ENCODE measurements at regions not wholly inside any gene's neighbourhood (a gene's known extent, or its start where the extent isn't known, plus 50 kb on each side); places are given as distances from the start of the nearest gene placed in this dataset.

- no peaks in the 10 kb centered on the region for H3K4me1 ChIP-seq (ENCODE audit: insufficient read depth, low read length, severe bottlenecking)
- H3F3A ChIP-seq (ENCODE audit: insufficient read depth, low read length): no peaks in the 10 kb centered on the region
- no peak overlapping the region for H3K4me3 ChIP-seq (ENCODE audit: low read depth, low read length, poor library complexity, severe bottlenecking)
- no peaks in the 10 kb centered on the region for H3K79me2 ChIP-seq (ENCODE audit: insufficient read depth, low read length)
- H3K4me2 ChIP-seq (ENCODE audit: low read length): no peak overlapping the region
- H3K9me3 ChIP-seq (ENCODE audit: low read length): no peaks in the 10 kb centered on the region
- H3K9ac ChIP-seq (ENCODE audit: low read length): no peak overlapping the region
- H3K9me2 ChIP-seq (ENCODE audit: low read depth, low read length): no peaks in the 10 kb centered on the region
- no peaks in the 10 kb centered on the region for H3K36me3 ChIP-seq (ENCODE audit: insufficient read depth, low read length)
- H4K20me1 ChIP-seq (ENCODE audit: insufficient read depth, low read length): no peaks in the 10 kb centered on the region
- H3K27ac ChIP-seq (ENCODE audit: low read depth, low read length, poor library complexity, severe bottlenecking): no peak overlapping the region
- no peak overlapping the region for H2AFZ ChIP-seq (ENCODE audit: low read length)
- no peaks in the 10 kb centered on the region for H3K27me3 ChIP-seq (ENCODE audit: insufficient read depth, low read length)
- TF ChIP-seq, protein P1, sequence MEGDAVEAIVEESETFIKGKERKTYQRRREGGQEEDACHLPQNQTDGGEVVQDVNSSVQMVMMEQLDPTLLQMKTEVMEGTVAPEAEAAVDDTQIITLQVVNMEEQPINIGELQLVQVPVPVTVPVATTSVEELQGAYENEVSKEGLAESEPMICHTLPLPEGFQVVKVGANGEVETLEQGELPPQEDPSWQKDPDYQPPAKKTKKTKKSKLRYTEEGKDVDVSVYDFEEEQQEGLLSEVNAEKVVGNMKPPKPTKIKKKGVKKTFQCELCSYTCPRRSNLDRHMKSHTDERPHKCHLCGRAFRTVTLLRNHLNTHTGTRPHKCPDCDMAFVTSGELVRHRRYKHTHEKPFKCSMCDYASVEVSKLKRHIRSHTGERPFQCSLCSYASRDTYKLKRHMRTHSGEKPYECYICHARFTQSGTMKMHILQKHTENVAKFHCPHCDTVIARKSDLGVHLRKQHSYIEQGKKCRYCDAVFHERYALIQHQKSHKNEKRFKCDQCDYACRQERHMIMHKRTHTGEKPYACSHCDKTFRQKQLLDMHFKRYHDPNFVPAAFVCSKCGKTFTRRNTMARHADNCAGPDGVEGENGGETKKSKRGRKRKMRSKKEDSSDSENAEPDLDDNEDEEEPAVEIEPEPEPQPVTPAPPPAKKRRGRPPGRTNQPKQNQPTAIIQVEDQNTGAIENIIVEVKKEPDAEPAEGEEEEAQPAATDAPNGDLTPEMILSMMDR (IDR thresholded peaks at IDR 0.05; ENCODE audit: low read length): no peak
- TF ChIP-seq EZH2 (IDR thresholded peaks at IDR 0.05; ENCODE audit: borderline replicate concordance, low read length): no peak
Observed at GRCh38 chr6:85089255-85089654, 324.9 kb upstream of the TBX18 start.

GRCh38 chr6:85085875-85086274 lies 321.5 kb upstream of the TBX18 start:
- no peak overlapping the region for H3K9ac ChIP-seq (ENCODE audit: low read length)
- no peaks in the 10 kb centered on the region for H3K79me2 ChIP-seq (ENCODE audit: insufficient read depth, low read length)
- no peak overlapping the region for H2AFZ ChIP-seq (ENCODE audit: low read length)
- no peaks in the 10 kb centered on the region for H3F3A ChIP-seq (ENCODE audit: insufficient read depth, low read length)
- no peak overlapping the region for H3K4me3 ChIP-seq (ENCODE audit: low read depth, low read length, poor library complexity, severe bottlenecking)
- H4K20me1 ChIP-seq (ENCODE audit: insufficient read depth, low read length): no peaks in the 10 kb centered on the region
- TF ChIP-seq, protein P1 (IDR thresholded peaks at IDR 0.05; ENCODE audit: low read length): no peak
- no peak for TF ChIP-seq EZH2 (IDR thresholded peaks at IDR 0.05; ENCODE audit: borderline replicate concordance, low read length)
- no peaks in the 10 kb centered on the region for H3K4me1 ChIP-seq (ENCODE audit: insufficient read depth, low read length, severe bottlenecking)
- no peaks in the 10 kb centered on the region for H3K9me3 ChIP-seq (ENCODE audit: low read length)
- H3K4me2 ChIP-seq (ENCODE audit: low read length): no peak overlapping the region
- H3K27me3 ChIP-seq (ENCODE audit: insufficient read depth, low read length): no peaks in the 10 kb centered on the region
- no peaks in the 10 kb centered on the region for H3K36me3 ChIP-seq (ENCODE audit: insufficient read depth, low read length)
- H3K9me2 ChIP-seq (ENCODE audit: low read depth, low read length): no peaks in the 10 kb centered on the region
- no peak overlapping the region for H3K27ac ChIP-seq (ENCODE audit: low read depth, low read length, poor library complexity, severe bottlenecking)

- H3K9me3 ChIP-seq (ENCODE audit: low read length): no peaks in the 10 kb centered on the region
- no peak overlapping the region for H3K4me2 ChIP-seq (ENCODE audit: low read length)
- H2AFZ ChIP-seq (ENCODE audit: low read length): no peak overlapping the region
- no peaks in the 10 kb centered on the region for H3K79me2 ChIP-seq (ENCODE audit: insufficient read depth, low read length)
- H3K27ac ChIP-seq (ENCODE audit: low read depth, low read length, poor library complexity, severe bottlenecking): no peak overlapping the region
- no peaks in the 10 kb centered on the region for H3K36me3 ChIP-seq (ENCODE audit: insufficient read depth, low read length)
- H3K9me2 ChIP-seq (ENCODE audit: low read depth, low read length): no peaks in the 10 kb centered on the region
- H3K4me3 ChIP-seq (ENCODE audit: low read depth, low read length, poor library complexity, severe bottlenecking): no peak overlapping the region
- no peak for TF ChIP-seq EZH2 (IDR thresholded peaks at IDR 0.05; ENCODE audit: borderline replicate concordance, low read length)
- TF ChIP-seq, protein P1 (IDR thresholded peaks at IDR 0.05; ENCODE audit: low read length): no peak
- no peaks in the 10 kb centered on the region for H3K4me1 ChIP-seq (ENCODE audit: insufficient read depth, low read length, severe bottlenecking)
- H3F3A ChIP-seq (ENCODE audit: insufficient read depth, low read length): no peaks in the 10 kb centered on the region
- H4K20me1 ChIP-seq (ENCODE audit: insufficient read depth, low read length): no peaks in the 10 kb centered on the region
- no peaks in the 10 kb centered on the region for H3K27me3 ChIP-seq (ENCODE audit: insufficient read depth, low read length)
- no peak overlapping the region for H3K9ac ChIP-seq (ENCODE audit: low read length)
Observed at GRCh38 chr6:85081102-85081501, 316.7 kb upstream of the TBX18 start.
